GM10266 (cell line): ENCODE measurements at regions not wholly inside any gene's neighbourhood (a gene's known extent, or its start where the extent isn't known, plus 50 kb on each side); places are given as distances from the start of the nearest gene placed in this dataset.

Source experiments
- DNase-seq: peaks from one replicate; pipeline ENCODE4 v3.0.0; 2012; ENCODE audit errors: extremely low spot score
- TF ChIP-seq, protein P1 (sequence below): IDR thresholded peaks from 2 replicates; pipeline ENCODE4 v1.5.1; 2012; ENCODE audit warnings: mild to moderate bottlenecking, low read depth; ENCODE audit not compliant: control insufficient read depth, insufficient read depth; ENCODE audit errors: missing control alignments

DNA sequence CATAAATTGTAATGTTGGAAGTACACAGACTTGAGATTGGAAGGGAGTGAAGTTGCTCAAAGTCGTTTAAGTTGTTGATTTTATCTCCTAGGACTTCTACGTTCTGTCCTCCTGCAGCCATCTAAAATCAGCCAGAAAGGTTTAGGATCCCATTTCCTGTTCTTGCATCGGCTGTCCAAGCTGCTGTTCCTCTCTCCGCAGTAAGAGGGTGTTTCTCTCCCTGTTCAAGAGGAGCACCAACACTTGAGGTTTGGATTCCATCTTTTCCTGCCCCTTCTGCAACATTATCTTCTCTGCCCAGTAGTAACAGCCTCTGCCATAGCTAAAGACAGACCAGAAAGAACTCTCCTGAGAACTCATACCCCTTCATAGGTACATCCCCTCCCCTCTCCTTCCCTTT lies 373.4 kb downstream of the GADD45G start:
- TF ChIP-seq, protein P1, sequence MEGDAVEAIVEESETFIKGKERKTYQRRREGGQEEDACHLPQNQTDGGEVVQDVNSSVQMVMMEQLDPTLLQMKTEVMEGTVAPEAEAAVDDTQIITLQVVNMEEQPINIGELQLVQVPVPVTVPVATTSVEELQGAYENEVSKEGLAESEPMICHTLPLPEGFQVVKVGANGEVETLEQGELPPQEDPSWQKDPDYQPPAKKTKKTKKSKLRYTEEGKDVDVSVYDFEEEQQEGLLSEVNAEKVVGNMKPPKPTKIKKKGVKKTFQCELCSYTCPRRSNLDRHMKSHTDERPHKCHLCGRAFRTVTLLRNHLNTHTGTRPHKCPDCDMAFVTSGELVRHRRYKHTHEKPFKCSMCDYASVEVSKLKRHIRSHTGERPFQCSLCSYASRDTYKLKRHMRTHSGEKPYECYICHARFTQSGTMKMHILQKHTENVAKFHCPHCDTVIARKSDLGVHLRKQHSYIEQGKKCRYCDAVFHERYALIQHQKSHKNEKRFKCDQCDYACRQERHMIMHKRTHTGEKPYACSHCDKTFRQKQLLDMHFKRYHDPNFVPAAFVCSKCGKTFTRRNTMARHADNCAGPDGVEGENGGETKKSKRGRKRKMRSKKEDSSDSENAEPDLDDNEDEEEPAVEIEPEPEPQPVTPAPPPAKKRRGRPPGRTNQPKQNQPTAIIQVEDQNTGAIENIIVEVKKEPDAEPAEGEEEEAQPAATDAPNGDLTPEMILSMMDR: no peak
- DNase-seq: no peak

- DNase-seq: no peak
- TF ChIP-seq, protein P1: no peak
Measured at GRCh38 chr9:89980600-89980999, 375.8 kb downstream of the GADD45G start.

GRCh38 chr9:89982016-89982415 lies 377.2 kb downstream of the GADD45G start:
- no peak for DNase-seq
- TF ChIP-seq, protein P1: no peak

GRCh38 chr9:89983411-89983810 lies 378.6 kb downstream of the GADD45G start:
- no peak for DNase-seq
- TF ChIP-seq, protein P1: no peak

DNA sequence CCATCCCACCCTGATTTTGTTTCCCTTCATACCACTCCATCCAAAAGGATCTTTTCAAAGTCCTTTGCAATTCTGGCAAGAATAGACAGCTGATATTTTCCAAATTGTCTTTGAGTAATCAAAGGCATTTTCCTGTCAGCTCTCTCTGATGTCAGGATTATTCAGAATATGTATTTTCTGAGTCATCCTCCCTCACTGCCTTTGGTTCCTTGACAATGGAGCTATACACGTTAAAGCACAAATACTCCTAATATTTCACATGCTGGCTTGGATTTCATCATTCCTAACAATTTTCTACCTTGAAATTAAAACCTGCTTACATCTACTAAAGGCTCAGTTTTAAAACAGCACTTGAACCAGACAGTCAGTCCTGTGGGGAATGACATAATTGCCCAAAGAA lies 379.4 kb downstream of the GADD45G start:
- TF ChIP-seq, protein P1: no peak
- DNase-seq: no peak

GRCh38 chr9:89985068-89985467 lies 380.3 kb downstream of the GADD45G start:
- TF ChIP-seq, protein P1: no peak
- no peak for DNase-seq

- DNase-seq: no peak
- TF ChIP-seq, protein P1: no peak
Measured at GRCh38 chr9:89986190-89986589, 381.4 kb downstream of the GADD45G start.
